ENCODE measurements at regions not wholly inside any gene's neighbourhood (a gene's known extent, or its start where the extent isn't known, plus 50 kb on each side); places are given as distances from the start of the nearest gene placed in this dataset.

- ATAC-seq (ENCODE audit: low FRiP score in 2 of 2) (no peak), DNase-seq (peak in 1 of 2 donors; percentile 28)
- Histone ChIP-seq H3K27ac (no peak overlapping the region), H3K27me3 (no peaks in the 10 kb centered on the region), H3K4me1 (no peaks in the 10 kb centered on the region), H3K4me3 (no peak overlapping the region), H3K9me3 (no peaks in the 10 kb centered on the region), H3K36me3 (no peaks in the 10 kb centered on the region)
- TF ChIP-seq POLR2AphosphoS5 (IDR thresholded peaks at IDR 0.05) = no peak
- no peak for TF ChIP-seq POLR2A (IDR thresholded peaks at IDR 0.05)
- TF ChIP-seq CTCF (IDR thresholded peaks at IDR 0.05) = no peak
- no peak for TF ChIP-seq EP300 (IDR thresholded peaks at IDR 0.05)
- WGBS, 2 donors = 93 to 94% methylated on average over 2 to 7 of the region's 7 CpGs
Observed at GRCh38 chr2:185687967-185688366, 50.6 kb upstream of the FSIP2 start.

Small RNA genes in the stretch of these regions (small RNA-seq; reads per million reads assigned to genes)
- gene RF00096 = 0 reads per million in 4 donors

All from upper lobe of left lung (tissue), 6 donors.